Muscle of arm (tissue), 1 donor: ENCODE measurements at regions not wholly inside any gene's neighbourhood (a gene's known extent, or its start where the extent isn't known, plus 50 kb on each side); places are given as distances from the start of the nearest gene placed in this dataset.

Source experiments
- DNase-seq: peaks from one replicate; pipeline ENCODE4 v3.0.0-alpha.2; 2013

DNA sequence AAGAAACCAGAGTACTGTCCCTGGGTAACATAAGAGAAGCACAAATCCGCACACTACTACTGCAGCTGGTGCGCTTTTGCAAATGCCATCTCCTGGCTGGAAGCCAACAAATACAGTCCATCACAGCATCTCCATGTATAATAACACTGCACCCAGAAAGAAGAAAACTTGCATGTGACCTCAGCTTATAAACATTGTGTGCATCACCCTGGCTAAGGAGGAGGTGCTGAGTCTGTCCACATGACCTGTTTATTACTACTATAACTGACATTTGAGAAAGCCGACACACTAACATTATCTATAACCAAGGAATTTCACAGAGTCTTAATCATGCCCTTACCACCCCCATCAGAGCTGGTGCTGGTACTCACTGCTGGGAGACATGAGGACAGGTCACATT is 516.8 kb downstream of the CFAP47 start:
- DNase-seq: no peak

DNA sequence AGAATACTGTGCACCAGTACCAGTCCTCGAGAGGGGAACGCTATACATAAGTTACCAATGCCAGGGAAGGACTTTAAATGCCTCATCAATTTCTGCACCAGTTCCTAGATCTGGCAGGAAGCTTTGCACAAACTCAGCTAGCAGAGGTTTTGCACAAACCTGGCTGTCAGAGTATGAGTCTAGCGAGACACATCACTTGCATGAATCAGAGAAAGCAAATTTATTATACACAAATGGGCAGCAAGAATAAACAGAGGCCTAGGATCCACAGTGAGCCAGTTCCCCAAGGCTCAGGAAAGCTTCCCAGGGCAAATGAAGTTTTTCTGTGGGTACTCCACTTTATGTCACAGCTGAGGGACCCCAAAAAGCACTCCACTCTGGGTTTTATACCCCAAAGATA is 523.5 kb downstream of the CFAP47 start:
- DNase-seq: no peak

GRCh38 chrX:36445566-36445965 is 526.0 kb downstream of the CFAP47 start:
- no peak for DNase-seq

DNA sequence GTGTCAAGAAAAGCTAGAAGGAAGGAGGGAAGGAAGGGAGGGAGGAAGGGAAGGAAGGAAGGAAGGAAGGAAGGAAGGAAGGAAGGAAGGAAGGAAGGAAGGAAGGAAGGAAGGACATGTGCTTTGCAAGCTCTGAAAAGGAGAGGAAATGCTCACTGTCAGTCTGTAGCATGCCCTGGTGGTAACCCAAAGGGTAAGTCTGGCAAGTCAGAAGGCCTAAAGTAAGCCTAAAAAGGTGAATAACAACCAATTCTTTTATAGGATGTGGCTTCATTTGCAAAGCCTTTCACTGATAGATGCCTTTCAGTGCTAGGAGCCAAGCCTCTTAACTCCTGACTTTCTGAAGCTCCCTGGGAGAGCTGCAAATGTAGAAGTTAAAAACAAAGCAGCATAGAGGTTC is 542.6 kb downstream of the CFAP47 start:
- no peak for DNase-seq

GRCh38 chrX:36480441-36480990 is 527.6 kb upstream of the FAM47C start:
- no peak for DNase-seq

DNA sequence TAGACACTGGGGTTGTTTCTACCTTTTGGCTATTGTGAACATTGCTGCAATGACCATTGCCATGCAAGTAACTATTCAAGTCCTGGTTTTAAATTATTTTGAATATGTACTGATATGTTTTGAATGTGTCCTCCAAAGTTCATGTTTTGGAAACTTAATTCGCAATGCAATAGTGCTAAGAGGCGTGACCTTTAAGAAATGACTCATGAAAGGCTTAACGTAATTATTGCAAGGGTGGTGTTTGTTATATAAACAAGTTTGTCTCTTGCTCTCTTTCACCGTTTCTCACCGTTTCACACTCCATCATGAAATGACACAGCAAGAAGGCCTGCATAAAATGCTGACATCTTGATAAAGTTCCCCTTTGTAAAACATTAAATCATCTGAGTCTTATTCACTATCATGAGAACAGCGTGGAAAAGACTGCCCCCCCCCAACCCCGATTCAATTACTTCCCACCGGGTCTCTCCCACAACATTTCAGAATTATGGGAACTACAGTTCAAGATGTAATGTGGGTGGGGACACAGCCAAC is 506.9 kb upstream of the FAM47C start:
- no peak for DNase-seq

- no peak for DNase-seq
These were observed 503.5 kb upstream of the FAM47C start for GRCh38 chrX:36504625-36505024.

- DNase-seq: no peak
These were observed 500.1 kb upstream of the FAM47C start for GRCh38 chrX:36508042-36508441.

DNA sequence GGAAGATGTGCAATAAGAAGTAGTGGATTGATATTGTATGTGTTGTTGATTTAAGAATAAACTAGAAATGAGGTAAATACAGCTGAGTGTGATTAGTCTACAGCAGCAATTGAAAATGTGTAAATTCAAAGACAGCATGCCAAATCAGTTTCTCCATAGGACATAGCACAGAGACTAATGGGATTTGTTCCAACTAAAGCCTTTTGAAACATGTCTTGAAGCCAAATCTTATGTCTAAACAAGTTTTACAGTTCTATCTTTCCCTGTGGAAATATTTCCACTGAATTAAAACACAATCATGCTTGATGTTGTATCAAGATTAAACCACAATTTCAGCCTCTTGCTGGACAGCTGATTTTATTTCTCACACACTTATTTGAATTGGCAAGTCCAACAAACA is 497.4 kb upstream of the FAM47C start:
- no peak for DNase-seq

GRCh38 chrX:36528661-36529060 is 479.5 kb upstream of the FAM47C start:
- DNase-seq: no peak

- no peak for DNase-seq
These were observed 473.3 kb upstream of the FAM47C start for GRCh38 chrX:36534900-36535299.

- no peak for DNase-seq
These were observed 464.7 kb upstream of the FAM47C start for GRCh38 chrX:36543499-36543898.

- DNase-seq: no peak
These were observed 445.2 kb upstream of the FAM47C start for GRCh38 chrX:36562986-36563385.

GRCh38 chrX:36568946-36569345 is 439.2 kb upstream of the FAM47C start:
- DNase-seq: no peak

DNA sequence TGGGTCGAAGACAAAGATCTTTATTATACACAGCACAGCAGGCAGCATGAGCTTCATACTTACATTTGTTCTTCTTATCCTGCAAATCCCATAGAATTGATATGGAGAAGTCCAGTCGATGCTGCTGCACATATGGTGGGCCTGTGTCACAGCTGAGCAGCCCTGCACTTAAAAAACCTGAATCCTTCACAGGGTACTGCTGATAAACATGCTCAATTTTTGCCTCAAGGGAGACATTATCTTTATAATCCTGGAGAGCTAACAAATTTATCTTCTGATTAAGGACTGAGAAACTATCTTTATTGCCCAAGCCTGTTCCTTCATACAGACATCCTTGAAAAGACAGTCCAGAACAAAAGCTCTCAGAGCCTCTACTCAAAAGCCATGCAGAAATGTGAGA is 434.4 kb upstream of the FAM47C start:
- DNase-seq: no peak

- DNase-seq: no peak
These were observed 432.5 kb upstream of the FAM47C start for GRCh38 chrX:36575670-36576069.

DNA sequence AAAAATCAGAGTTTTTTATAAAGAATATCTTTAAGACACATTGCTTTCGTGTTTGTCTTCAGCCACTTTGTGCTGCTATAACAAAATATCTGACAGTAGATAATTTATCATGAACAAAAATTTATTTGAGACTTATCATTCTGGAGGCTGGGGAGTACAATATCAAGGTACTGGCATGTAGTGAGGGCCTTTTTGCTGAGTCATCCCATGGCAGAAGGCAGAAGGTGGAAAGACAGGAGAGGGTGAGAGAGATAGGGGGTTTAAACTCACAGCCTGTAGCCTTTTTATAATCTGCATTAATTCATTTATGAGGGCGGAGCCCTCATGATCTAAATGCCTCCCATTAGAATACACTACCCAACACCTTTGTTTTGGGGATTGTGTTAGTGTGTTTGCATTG is 431.2 kb upstream of the FAM47C start:
- DNase-seq: no peak

DNA sequence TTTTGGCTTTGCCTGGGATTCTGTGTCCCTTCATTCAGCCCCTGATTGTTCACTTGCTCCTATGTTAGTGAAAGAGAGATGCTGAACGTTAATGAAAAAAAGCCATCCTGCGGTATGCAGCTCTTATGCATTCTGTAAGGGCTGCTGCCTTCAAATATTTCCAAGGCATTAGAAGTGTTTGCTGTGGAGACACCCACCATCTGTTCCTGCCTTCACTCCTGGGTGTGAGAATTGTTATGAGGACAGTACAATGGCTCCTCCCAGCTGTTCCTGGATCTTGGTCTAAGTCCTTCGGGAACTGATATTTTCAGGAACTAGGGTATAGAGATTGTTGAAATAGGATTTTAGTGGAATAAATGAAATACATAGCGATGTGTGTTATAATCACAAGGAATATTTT is 427.1 kb upstream of the FAM47C start:
- no peak for DNase-seq

GRCh38 chrX:36583674-36584073 is 424.5 kb upstream of the FAM47C start:
- DNase-seq: no peak

DNA sequence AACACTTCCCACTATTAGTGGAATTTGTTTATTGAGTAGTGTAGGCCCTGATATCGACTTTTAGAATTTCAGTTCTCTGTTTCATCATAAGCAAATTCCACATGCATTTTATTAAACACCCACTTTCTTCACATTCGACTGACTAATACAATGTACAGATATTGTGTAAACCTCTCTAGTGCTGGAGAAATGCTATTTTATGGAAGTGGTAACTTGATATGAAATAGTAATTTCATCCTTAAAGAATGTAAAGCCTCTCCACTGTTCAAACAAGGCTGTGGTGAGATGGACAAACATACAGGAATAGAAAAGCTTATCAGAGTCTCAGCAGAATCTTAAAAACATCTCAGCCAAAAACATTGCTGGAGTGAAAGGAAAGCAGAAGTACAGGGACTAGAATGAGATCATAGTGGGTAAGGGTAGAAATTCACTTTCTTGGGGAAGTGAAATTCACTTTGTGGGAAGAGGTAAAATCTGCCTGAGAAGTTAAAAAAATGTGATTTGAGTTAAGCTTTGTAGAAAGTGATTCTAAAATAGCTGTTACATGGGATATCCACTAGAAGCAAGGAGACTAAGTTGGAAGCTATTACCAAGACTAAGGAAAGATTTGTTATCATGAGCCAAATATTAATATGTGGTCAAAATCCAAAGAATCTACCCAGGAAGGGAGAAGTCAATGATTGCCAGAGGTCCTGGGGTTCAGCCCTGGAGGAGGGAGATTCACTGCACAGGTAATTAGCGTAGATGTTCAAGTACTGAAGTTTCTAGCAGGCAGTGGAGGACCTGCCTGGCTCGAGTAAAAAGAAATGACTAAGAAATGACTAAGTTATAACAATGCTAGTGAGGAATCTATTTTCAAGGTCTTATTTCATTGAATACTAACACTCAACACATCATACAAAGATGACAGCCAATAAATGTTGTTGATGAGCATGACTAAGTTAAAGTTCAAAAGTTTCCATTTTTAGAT is 398.3 kb upstream of the FAM47C start:
- DNase-seq: no peak

DNA sequence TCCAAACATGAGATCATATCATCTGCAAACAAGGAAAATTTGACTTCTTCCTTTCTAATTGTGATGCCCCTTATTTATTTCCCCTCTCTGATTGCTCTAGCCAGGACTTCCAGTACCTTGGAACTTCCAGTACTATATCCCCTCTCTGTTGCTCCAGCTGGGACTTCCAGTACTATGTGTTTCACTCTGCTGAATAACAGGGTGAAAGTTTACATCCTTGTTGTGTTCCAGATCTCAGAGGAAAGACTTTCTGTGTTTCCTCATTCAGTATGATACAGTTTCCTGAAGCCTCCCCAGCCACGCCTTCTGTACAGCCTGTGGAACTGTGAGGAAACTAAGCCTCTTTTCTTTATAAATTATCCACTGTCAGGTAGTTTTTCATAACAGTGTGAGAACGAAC is 381.3 kb upstream of the FAM47C start:
- DNase-seq: no peak

DNA sequence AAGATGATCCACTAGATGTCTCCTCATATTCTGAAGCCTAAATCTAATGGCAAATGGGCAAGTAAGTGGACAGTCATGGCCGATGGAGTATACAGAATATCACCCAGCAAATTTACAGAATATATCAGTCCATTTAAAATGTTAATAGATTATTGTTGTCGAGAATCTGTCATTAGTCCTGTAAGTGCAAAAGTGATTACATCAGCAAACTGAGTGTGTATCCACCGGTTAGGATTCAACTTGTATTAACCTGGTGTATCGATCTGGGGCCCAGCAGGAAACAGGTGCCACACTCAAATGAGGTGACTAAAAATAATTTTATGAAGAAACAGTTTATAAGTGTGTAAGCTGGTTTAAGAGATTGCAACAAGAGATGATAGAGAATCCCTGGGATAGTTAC is 367.9 kb upstream of the FAM47C start:
- DNase-seq: no peak

DNA sequence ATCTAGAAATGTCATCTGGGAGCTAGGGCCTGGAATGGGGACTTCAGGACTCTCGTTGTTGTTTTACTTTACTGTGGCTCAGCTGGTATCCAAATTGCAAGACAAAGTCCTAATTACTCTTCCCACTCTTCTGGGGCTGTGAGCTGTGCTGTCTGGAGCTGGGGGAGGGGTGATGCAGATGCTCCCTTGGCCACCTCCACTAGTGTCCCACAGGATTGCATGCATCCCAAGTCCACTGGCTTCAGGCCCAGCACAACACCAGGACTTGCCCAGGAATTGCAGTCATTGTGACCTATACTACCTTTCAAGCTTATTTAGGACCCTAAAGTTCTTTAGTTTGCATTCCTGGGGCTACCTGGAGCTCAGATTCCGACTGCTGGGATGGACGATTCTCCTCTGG is 366.1 kb upstream of the FAM47C start:
- no peak for DNase-seq
